PC-9 (cell line): ENCODE measurements at regions not wholly inside any gene's neighbourhood (a gene's known extent, or its start where the extent isn't known, plus 50 kb on each side); places are given as distances from the start of the nearest gene placed in this dataset.

Experiments used
- CTCF ChIP-seq: fragments of 200-600 bp; sonication (generic); conservative IDR thresholded peaks from 2 replicates; pipeline ENCODE4 v1.6.1; 2017; ENCODE audit warnings: mixed run types, antibody characterized with exemption, mild to moderate bottlenecking, moderate library complexity
- EZH2 ChIP-seq: fragments of 200-600 bp; sonication (generic); IDR thresholded peaks from 2 replicates; pipeline ENCODE4 v1.8.0; 2017; ENCODE audit warnings: antibody characterized with exemption, low read depth

GRCh38 chr13:72126424-72126823 lies 259.4 kb upstream of the DACH1 start:
- no peak for TF ChIP-seq EZH2
- no peak for TF ChIP-seq CTCF
